ENCODE measurements at regions not wholly inside any gene's neighbourhood (a gene's known extent, or its start where the extent isn't known, plus 50 kb on each side); places are given as distances from the start of the nearest gene placed in this dataset.

DNA sequence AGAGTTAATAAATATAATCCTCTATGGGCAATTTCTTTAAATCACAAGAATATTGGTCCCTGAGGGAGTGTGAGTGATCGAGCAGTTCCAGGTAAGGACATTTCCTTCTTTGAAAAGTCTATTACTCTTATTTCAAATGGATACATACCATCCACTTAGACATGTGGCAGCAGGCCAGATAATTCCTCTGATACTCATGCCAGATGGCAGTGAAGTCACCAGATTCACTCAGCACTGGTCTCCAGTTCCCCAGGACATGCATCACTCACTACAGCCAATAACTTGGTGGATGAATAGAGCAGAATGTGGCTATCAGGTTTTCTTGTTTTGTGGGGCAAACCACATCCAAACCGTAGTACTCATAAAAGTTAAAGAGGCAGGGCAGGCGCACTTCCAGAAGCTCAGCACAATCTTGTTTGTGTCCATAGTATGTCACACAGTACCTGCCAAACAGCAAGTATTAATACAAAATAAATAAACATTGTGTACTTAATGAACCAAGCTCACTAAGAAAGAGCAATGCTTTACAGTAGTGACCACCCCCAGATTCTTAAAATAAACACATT is 74.2 kb upstream of the CD53 start:
- TF ChIP-seq, protein P1, sequence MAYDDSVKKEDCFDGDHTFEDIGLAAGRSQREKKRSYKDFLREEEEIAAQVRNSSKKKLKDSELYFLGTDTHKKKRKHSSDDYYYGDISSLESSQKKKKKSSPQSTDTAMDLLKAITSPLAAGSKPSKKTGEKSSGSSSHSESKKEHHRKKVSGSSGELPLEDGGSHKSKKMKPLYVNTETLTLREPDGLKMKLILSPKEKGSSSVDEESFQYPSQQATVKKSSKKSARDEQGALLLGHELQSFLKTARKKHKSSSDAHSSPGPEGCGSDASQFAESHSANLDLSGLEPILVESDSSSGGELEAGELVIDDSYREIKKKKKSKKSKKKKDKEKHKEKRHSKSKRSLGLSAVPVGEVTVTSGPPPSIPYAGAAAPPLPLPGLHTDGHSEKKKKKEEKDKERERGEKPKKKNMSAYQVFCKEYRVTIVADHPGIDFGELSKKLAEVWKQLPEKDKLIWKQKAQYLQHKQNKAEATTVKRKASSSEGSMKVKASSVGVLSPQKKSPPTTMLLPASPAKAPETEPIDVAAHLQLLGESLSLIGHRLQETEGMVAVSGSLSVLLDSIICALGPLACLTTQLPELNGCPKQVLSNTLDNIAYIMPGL (CRISPR knock-in tag; IDR thresholded peaks at IDR 0.05; ENCODE audit: borderline replicate concordance in 1 of 2, low read depth in 1 of 2), result no peak
- TF ChIP-seq FOXM1 (CRISPR knock-in tag; IDR thresholded peaks at IDR 0.05) (no peak), MEF2D (CRISPR knock-in tag; IDR thresholded peaks at IDR 0.05) (no peak)
- TF ChIP-seq, protein P2, sequence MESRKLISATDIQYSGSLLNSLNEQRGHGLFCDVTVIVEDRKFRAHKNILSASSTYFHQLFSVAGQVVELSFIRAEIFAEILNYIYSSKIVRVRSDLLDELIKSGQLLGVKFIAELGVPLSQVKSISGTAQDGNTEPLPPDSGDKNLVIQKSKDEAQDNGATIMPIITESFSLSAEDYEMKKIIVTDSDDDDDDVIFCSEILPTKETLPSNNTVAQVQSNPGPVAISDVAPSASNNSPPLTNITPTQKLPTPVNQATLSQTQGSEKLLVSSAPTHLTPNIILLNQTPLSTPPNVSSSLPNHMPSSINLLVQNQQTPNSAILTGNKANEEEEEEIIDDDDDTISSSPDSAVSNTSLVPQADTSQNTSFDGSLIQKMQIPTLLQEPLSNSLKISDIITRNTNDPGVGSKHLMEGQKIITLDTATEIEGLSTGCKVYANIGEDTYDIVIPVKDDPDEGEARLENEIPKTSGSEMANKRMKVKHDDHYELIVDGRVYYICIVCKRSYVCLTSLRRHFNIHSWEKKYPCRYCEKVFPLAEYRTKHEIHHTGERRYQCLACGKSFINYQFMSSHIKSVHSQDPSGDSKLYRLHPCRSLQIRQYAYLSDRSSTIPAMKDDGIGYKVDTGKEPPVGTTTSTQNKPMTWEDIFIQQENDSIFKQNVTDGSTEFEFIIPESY (CRISPR knock-in tag; IDR thresholded peaks at IDR 0.05), result no peak
- TF ChIP-seq, protein P3, sequence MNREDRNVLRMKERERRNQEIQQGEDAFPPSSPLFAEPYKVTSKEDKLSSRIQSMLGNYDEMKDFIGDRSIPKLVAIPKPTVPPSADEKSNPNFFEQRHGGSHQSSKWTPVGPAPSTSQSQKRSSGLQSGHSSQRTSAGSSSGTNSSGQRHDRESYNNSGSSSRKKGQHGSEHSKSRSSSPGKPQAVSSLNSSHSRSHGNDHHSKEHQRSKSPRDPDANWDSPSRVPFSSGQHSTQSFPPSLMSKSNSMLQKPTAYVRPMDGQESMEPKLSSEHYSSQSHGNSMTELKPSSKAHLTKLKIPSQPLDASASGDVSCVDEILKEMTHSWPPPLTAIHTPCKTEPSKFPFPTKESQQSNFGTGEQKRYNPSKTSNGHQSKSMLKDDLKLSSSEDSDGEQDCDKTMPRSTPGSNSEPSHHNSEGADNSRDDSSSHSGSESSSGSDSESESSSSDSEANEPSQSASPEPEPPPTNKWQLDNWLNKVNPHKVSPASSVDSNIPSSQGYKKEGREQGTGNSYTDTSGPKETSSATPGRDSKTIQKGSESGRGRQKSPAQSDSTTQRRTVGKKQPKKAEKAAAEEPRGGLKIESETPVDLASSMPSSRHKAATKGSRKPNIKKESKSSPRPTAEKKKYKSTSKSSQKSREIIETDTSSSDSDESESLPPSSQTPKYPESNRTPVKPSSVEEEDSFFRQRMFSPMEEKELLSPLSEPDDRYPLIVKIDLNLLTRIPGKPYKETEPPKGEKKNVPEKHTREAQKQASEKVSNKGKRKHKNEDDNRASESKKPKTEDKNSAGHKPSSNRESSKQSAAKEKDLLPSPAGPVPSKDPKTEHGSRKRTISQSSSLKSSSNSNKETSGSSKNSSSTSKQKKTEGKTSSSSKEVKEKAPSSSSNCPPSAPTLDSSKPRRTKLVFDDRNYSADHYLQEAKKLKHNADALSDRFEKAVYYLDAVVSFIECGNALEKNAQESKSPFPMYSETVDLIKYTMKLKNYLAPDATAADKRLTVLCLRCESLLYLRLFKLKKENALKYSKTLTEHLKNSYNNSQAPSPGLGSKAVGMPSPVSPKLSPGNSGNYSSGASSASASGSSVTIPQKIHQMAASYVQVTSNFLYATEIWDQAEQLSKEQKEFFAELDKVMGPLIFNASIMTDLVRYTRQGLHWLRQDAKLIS (CRISPR knock-in tag; IDR thresholded peaks at IDR 0.05), result no peak
